K562 (cell line): ENCODE measurements at regions not wholly inside any gene's neighbourhood (a gene's known extent, or its start where the extent isn't known, plus 50 kb on each side); places are given as distances from the start of the nearest gene placed in this dataset.

Experiments
- ADNP ChIP-seq: fragments of 200-800 bp; sonication (Bioruptor generic); IDR thresholded peaks from 2 replicates; pipeline ENCODE4 v1.6.1; 2016; ENCODE audit warnings: missing genetic modification characterization, missing compliant biosample characterization
- ARID3B ChIP-seq: fragments of 250-450 bp; sonication (Bioruptor Pico); IDR thresholded peaks from 2 replicates; pipeline ENCODE4 v1.4.0; 2020; ENCODE audit warnings: borderline replicate concordance
- CLOCK ChIP-seq: fragments of 250-450 bp; sonication (Bioruptor Pico); IDR thresholded peaks from 2 replicates; pipeline ENCODE4 v1.4.0; 2020; ENCODE audit warnings: mild to moderate bottlenecking, moderate library complexity, borderline replicate concordance
- CXXC5 ChIP-seq: fragments of 250-450 bp; sonication (Bioruptor Pico); IDR thresholded peaks from 2 replicates; pipeline ENCODE4 v1.8.0; 2022; ENCODE audit warnings: inconsistent platforms, mild to moderate bottlenecking, moderate library complexity
- HDAC1 ChIP-seq, 2 experiments: fragments of 450-650 bp; IDR thresholded peaks; 2 replicates each; pipeline ENCODE4 v1.6.1; 2016 to 2017; ENCODE audit warnings: inconsistent platforms in 1 of 2, mild to moderate bottlenecking in 1 of 2, moderate library complexity in 1 of 2
- HNRNPH1 ChIP-seq: fragments of 200-400 bp; formaldehyde crosslinking; optimal IDR thresholded peaks from 2 replicates; pipeline ENCODE3; 2017; ENCODE audit warnings: low read depth, mild to moderate bottlenecking, low read length, moderate library complexity
- NFE2 ChIP-seq: IDR thresholded peaks from 2 replicates; pipeline ENCODE4 v1.6.1; 2014; ENCODE audit warnings: antibody characterized with exemption, low read depth
- NRF1 ChIP-seq, 2 experiments: fragments of 450-650 bp; IDR thresholded peaks in 1 of 2; conservative IDR thresholded peaks in 1 of 2; 2 replicates each; pipeline ENCODE4 v1.6.1; 2014; ENCODE audit warnings: mild to moderate bottlenecking in 2 of 2
- SP1 ChIP-seq: sonication (generic); formaldehyde crosslinking; IDR thresholded peaks from 2 replicates; pipeline ENCODE4 v1.8.1; 2022; ENCODE audit warnings: mild to moderate bottlenecking, missing genetic modification reagents
- ZNF24 ChIP-seq: fragments of 450-650 bp; IDR thresholded peaks from 2 replicates; pipeline ENCODE4 v1.6.1; 2016
- ZNF311 ChIP-seq: fragments of 250-450 bp; sonication (Bioruptor Pico); IDR thresholded peaks from 2 replicates; pipeline ENCODE4 v1.4.0; 2020; ENCODE audit warnings: mild to moderate bottlenecking, moderate library complexity
- ZNF384 ChIP-seq: IDR thresholded peaks from 2 replicates; pipeline ENCODE4 v1.6.1; 2012; ENCODE audit warnings: low read depth, low read length, improper control_type of control experiment
- TF ChIP-seq, protein P1 (sequence below), 2 experiments: fragments of 450-650 bp; IDR thresholded peaks; 2 replicates each; pipeline ENCODE4 v1.6.1; 2016; ENCODE audit warnings: mild to moderate bottlenecking in 2 of 2, borderline replicate concordance in 1 of 2, low read depth in 1 of 2, moderate library complexity in 1 of 2

DNA sequence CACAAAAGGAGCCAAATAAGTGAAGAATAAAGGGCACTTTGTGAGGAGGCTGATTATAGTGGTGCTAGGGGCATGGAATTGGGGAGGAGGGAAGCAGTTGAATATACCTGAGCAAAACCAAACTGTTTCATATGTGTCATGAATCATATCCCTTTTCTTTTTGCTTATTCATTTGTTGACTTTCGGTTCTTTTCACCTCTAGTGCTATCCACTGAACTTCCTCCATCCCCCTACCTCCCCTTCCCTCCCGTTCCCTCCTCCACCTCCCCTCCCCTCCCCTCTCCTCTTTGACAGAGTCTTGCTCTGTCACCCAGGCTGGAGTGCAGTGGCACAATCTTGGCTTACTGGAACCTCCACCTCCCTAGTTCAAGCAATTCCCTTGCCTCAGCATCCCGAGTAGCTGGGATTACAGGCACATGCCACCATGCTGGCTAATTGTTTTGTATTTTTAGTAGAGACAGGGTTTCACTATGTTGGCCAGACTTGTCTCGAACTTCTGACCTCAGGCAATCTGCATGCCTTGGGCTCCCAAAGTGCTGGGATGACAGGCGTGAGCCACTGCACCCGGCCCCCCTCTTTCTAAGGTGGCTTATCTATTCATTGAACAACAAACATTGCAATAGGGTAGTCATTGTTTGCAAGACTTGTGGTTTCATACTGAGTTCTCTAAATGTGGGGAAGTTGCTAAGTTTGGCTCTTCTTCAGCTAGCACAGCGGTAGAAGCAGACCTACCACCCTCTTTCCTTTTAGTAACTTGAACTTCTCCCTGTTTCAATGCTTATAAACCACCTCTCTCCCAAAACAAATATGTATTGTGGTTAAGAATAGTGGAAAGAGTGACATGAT, 150.4 kb upstream of the PRPS1L1 start (continued):
- no peak for TF ChIP-seq CLOCK (CRISPR knock-in tag)
- TF ChIP-seq NRF1 (conservative IDR thresholded peaks at IDR 0.05 in 1 of 2, IDR thresholded peaks at IDR 0.05 in 1 of 2), result peak; percentile 12 to 29; a peak in 1 of 4 replicates
- no peak for TF ChIP-seq ARID3B (CRISPR knock-in tag)
- peak; percentile 96 for TF ChIP-seq ADNP (tag)
- TF ChIP-seq ZNF384, result no peak
- peak; percentile 79 for TF ChIP-seq CXXC5 (CRISPR knock-in tag)
- TF ChIP-seq, protein P1, sequence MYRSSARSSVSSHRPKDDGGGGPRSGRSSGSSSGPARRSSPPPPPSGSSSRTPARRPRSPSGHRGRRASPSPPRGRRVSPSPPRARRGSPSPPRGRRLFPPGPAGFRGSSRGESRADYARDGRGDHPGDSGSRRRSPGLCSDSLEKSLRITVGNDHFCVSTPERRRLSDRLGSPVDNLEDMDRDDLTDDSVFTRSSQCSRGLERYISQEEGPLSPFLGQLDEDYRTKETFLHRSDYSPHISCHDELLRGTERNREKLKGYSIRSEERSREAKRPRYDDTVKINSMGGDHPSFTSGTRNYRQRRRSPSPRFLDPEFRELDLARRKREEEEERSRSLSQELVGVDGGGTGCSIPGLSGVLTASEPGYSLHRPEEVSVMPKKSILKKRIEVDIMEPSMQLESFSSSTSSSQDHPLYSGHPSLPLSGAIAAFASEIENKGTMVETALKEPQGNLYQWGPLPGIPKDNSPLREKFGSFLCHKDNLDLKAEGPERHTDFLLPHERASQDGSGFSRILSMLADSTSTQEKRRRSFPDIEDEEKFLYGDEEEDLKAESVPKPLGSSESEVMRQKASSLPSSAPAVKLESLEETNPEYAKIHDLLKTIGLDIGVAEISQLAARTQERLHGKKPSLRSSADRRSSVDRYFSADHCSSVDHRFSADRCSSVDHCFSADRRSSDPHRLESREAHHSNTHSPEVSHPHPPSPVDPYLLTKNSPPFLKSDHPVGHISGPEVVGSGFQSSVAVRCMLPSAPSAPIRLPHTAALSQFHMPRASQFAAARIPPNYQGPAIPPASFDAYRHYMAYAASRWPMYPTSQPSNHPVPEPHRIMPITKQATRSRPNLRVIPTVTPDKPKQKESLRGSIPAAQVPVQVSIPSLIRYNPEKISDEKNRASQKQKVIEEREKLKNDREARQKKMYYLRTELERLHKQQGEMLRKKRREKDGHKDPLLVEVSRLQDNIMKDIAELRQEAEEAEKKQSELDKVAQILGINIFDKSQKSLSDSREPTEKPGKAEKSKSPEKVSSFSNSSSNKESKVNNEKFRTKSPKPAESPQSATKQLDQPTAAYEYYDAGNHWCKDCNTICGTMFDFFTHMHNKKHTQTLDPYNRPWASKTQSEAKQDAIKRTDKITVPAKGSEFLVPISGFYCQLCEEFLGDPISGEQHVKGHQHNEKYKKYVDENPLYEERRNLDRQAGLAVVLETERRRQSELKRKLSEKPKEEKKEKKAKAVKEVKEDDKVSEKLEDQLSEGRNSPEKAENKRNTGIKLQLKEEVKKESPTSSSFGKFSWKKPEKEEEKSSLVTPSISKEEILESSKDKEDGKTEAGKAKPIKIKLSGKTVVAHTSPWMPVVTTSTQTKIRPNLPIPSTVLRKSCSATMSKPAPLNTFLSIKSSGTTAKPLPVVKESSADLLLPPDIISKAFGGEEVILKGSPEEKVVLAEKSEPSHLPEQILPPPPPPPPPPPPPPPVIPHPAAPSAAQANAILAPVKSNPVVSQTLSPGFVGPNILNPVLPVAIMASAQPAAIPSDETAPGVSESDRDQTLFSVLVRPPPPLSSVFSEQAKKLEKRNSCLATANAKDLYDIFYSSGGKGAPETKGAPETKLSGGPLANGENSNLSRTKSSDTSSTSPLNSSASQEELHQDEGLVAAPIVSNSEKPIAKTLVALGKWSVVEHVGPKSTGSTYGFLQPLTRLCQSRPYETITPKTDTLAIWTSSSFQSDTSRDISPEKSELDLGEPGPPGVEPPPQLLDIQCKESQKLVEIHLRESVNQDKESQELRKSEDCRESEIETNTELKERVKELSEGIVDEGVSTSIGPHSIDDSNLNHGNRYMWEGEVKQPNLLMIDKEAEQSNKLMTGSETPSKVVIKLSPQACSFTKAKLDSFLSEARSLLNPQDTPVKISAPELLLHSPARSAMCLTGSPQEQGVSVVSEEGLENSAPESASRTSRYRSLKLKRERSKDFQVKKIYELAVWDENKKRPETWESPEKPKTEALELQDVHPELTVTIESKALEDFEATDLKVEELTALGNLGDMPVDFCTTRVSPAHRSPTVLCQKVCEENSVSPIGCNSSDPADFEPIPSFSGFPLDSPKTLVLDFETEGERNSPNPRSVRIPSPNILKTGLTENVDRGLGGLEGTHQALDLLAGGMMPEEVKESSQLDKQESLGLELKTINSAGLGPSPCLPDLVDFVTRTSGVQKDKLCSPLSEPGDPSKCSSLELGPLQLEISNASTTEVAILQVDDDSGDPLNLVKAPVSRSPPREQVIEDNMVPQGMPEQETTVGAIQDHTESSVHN (IDR thresholded peaks at IDR 0.05; ENCODE audit: borderline replicate concordance in 1 of 2, low read depth in 1 of 2), result no peak; a peak in 1 of 4 replicates
- TF ChIP-seq ZNF24, result peak; percentile 55; the same call in 1 of the 2 replicates
- peak in 1 of 2 experiments; percentile 72; a peak in 2 of 4 replicates for TF ChIP-seq HDAC1 (IDR thresholded peaks at IDR 0.05)
- no peak for TF ChIP-seq ZNF311 (CRISPR knock-in tag)
- TF ChIP-seq SP1 (CRISPR knock-in tag), result 0 out of 2 replicates have a peak, but pooled peaks have one; percentile 2
- peak; percentile 76 for TF ChIP-seq NFE2
- TF ChIP-seq HNRNPH1, result no peak
